Tibial nerve (tissue), 4 donors: ENCODE measurements at regions not wholly inside any gene's neighbourhood (a gene's known extent, or its start where the extent isn't known, plus 50 kb on each side); places are given as distances from the start of the nearest gene placed in this dataset.

Source experiments
- DNase-seq, 2 donors: peaks; one replicate each; pipeline ENCODE4 v3.0.0-alpha.2; 2019; ENCODE audit warnings: low spot score in 2 of 2
- H3K27ac ChIP-seq, 4 donors: fragments of 200-600 bp; sonication (generic) in 3 of 4; one replicate each; pipeline ENCODE4 v1.5.1; 2017 to 2019; ENCODE audit warnings: mild to moderate bottlenecking in 1 of 4
- H3K27me3 ChIP-seq, 2 donors: fragments of 200-600 bp; sonication (generic) in 1 of 2; one replicate each; pipeline versions ENCODE4 v1.5.1 to v1.6.0; 2017 to 2019
- H3K36me3 ChIP-seq, 3 donors: fragments of 200-600 bp; sonication (generic); one replicate each; pipeline ENCODE4 v1.5.1; 2018 to 2019
- H3K4me1 ChIP-seq, 4 donors: fragments of 200-600 bp; sonication (generic) in 3 of 4; one replicate each; pipeline ENCODE4 v1.5.1; 2017 to 2019
- H3K4me3 ChIP-seq, 4 donors: fragments of 200-600 bp; sonication (generic) in 3 of 4; one replicate each; pipeline ENCODE4 v1.5.1; 2017 to 2019; ENCODE audit warnings: mild to moderate bottlenecking in 1 of 4, moderate library complexity in 1 of 4
- H3K9me3 ChIP-seq, 4 donors: fragments of 200-600 bp; sonication (generic) in 3 of 4; one replicate each; pipeline ENCODE4 v1.5.1; 2017 to 2019
- EP300 ChIP-seq, 2 donors: sonication (generic); formaldehyde crosslinking; IDR thresholded peaks; one replicate each; pipeline ENCODE4 v1.6.1; 2017; ENCODE audit warnings: antibody characterized with exemption in 2 of 2, mild to moderate bottlenecking in 1 of 2
- POLR2A ChIP-seq, 2 donors: fragments of 450-650 bp; IDR thresholded peaks; one replicate each; pipeline ENCODE4 v1.6.1; 2017; ENCODE audit warnings: antibody characterized with exemption in 2 of 2, mild to moderate bottlenecking in 2 of 2, moderate library complexity in 2 of 2
- WGBS, 2 donors: methylation state at CpG; one replicate each; pipeline ENCODE4 v1.1.5; 2018; 5-methylcytosine and 5-hydroxymethylcytosine counted together
- TF ChIP-seq, protein P1 (sequence below), 5 experiments: fragments of 200-600 bp in 3 of 5; fragments of 450-650 bp in 2 of 5; sonication (generic) in 3 of 5; IDR thresholded peaks; one replicate each; pipeline ENCODE4 v1.5.1; 2016 to 2019; ENCODE audit warnings: antibody characterized with exemption in 5 of 5, mild to moderate bottlenecking in 3 of 5, moderate library complexity in 2 of 5

- Histone ChIP-seq H3K36me3 (no peaks in the 10 kb centered on the region), H3K9me3 (peaks cover 0 to 5% (median 0%) of the 10 kb centered on the region in 4 donors), H3K4me3 (no peak overlapping the region), H3K27ac (no peak overlapping the region), H3K4me1 (no peaks in the 10 kb centered on the region), H3K27me3 (no peaks in the 10 kb centered on the region)
- no peak for DNase-seq
- no peak for TF ChIP-seq EP300 (IDR thresholded peaks at IDR 0.05)
- TF ChIP-seq, protein P1, sequence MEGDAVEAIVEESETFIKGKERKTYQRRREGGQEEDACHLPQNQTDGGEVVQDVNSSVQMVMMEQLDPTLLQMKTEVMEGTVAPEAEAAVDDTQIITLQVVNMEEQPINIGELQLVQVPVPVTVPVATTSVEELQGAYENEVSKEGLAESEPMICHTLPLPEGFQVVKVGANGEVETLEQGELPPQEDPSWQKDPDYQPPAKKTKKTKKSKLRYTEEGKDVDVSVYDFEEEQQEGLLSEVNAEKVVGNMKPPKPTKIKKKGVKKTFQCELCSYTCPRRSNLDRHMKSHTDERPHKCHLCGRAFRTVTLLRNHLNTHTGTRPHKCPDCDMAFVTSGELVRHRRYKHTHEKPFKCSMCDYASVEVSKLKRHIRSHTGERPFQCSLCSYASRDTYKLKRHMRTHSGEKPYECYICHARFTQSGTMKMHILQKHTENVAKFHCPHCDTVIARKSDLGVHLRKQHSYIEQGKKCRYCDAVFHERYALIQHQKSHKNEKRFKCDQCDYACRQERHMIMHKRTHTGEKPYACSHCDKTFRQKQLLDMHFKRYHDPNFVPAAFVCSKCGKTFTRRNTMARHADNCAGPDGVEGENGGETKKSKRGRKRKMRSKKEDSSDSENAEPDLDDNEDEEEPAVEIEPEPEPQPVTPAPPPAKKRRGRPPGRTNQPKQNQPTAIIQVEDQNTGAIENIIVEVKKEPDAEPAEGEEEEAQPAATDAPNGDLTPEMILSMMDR (IDR thresholded peaks at IDR 0.05) = no peak
- TF ChIP-seq POLR2A (IDR thresholded peaks at IDR 0.05) = no peak
- WGBS, 2 donors = 81 to 84% methylated on average over 2 of the region's 2 CpGs
Measured at GRCh38 chr6:12555267-12555666, 161.3 kb upstream of the PHACTR1 start.

DNA sequence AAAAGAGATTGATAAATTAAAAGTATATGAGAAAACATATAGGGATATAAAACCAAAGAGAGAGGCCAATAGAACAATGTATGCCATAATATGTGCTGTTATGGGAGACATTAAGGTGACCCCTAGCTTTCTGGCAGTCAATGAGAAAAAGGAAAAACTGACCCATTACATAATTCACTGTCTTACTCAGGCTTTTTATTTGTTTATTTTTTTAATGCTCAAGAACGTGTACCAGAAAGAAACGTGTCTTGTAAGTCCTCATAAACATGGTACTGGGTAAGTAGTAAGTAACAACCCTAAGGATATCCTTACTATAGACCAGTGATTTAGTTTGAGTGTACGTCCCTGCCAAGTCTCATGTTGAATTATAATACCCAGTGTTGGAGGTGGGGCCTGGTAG lies 160.8 kb upstream of the PHACTR1 start:
- H3K27ac ChIP-seq = no peak overlapping the region
- no peak for DNase-seq
- H3K4me1 ChIP-seq = no peaks in the 10 kb centered on the region
- no peaks in the 10 kb centered on the region for H3K36me3 ChIP-seq
- peaks cover 0 to 7% (median 0%) of the 10 kb centered on the region in 4 donors for H3K9me3 ChIP-seq
- H3K4me3 ChIP-seq = no peak overlapping the region
- TF ChIP-seq POLR2A (IDR thresholded peaks at IDR 0.05) (no peak), EP300 (IDR thresholded peaks at IDR 0.05) (no peak)
- TF ChIP-seq, protein P1 (IDR thresholded peaks at IDR 0.05) = no peak
- 65 to 75% methylated on average over 3 of the region's 3 CpGs for WGBS, 2 donors
- no peaks in the 10 kb centered on the region for H3K27me3 ChIP-seq

DNA sequence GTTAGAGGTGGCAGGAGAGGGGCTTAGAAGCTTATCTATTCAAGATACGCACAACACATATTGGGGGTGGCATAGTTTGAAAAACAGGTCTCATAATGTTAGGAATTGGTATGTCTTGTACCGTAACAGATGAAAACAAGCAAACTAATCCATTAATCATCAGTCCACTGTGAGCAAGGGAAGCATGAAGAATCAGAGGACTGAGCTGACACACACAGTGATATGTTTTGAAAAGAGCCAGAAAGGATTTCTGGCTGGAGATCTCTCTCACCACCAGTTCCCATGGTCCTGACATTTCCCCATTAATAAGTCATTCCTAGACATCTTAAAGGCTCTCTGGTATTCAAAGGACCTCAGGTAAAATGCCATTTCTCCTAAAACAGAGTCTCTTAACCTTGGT lies 158.8 kb upstream of the PHACTR1 start:
- Histone ChIP-seq H3K27ac (no peak overlapping the region), H3K4me1 (no peaks in the 10 kb centered on the region), H3K27me3 (no peaks in the 10 kb centered on the region), H3K4me3 (no peak overlapping the region), H3K36me3 (no peaks in the 10 kb centered on the region), H3K9me3 (peaks cover 0 to 26% (median 0%) of the 10 kb centered on the region in 4 donors)
- no peak for DNase-seq
- 94 to 95% methylated on average over 2 of the region's 2 CpGs for WGBS, 2 donors
- TF ChIP-seq, protein P1 (IDR thresholded peaks at IDR 0.05) = no peak
- no peak for TF ChIP-seq POLR2A (IDR thresholded peaks at IDR 0.05)
- TF ChIP-seq EP300 (IDR thresholded peaks at IDR 0.05) = no peak

- Histone ChIP-seq H3K27me3 (no peaks in the 10 kb centered on the region), H3K36me3 (no peaks in the 10 kb centered on the region), H3K4me1 (no peaks in the 10 kb centered on the region), H3K4me3 (no peak overlapping the region), H3K9me3 (peaks cover 0 to 26% (median 0%) of the 10 kb centered on the region in 4 donors), H3K27ac (no peak overlapping the region)
- WGBS, 2 donors = 71 to 90% methylated on average over 5 of the region's 5 CpGs
- TF ChIP-seq EP300 (IDR thresholded peaks at IDR 0.05) = no peak
- no peak for TF ChIP-seq POLR2A (IDR thresholded peaks at IDR 0.05)
- TF ChIP-seq, protein P1 (IDR thresholded peaks at IDR 0.05) = no peak
- no peak for DNase-seq
Measured at GRCh38 chr6:12560315-12560714, 156.3 kb upstream of the PHACTR1 start.

DNA sequence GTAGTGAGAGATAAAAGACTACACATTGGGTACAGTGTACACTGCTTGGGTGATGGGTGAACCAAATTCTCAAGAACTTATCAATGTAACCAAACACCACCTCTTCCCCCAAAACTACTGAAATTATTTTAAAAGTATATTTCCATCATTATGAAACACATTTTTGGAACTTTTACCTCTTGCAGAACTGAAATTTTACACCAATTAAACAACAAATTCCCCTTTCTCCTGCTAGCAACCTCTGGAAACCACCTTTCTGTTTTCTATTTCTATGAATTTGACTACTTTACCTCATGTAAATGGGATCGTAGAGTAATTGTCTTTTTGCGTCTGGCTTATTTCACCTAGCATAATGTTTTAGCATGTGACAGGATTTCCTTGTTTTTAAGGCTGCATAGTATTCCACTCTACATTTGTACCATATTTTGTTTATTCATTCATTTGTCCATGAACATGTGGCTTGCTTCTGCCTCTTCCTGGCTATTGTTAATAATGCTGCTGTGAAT lies 149.9 kb upstream of the PHACTR1 start:
- TF ChIP-seq POLR2A (IDR thresholded peaks at IDR 0.05) (no peak), EP300 (IDR thresholded peaks at IDR 0.05) (no peak)
- TF ChIP-seq, protein P1 (IDR thresholded peaks at IDR 0.05) = no peak
- Histone ChIP-seq H3K4me1 (peaks cover 0 to 3% (median 0%) of the 10 kb centered on the region in 4 donors), H3K36me3 (no peaks in the 10 kb centered on the region), H3K27ac (no peak overlapping the region), H3K4me3 (no peak overlapping the region), H3K27me3 (no peaks in the 10 kb centered on the region), H3K9me3 (peaks cover 0 to 10% (median 0%) of the 10 kb centered on the region in 4 donors)
- WGBS, 2 donors = 93 to 99% methylated on average over 2 of the region's 2 CpGs
- DNase-seq = no peak
